ENCODE measurements at regions not wholly inside any gene's neighbourhood (a gene's known extent, or its start where the extent isn't known, plus 50 kb on each side); places are given as distances from the start of the nearest gene placed in this dataset.

DNA sequence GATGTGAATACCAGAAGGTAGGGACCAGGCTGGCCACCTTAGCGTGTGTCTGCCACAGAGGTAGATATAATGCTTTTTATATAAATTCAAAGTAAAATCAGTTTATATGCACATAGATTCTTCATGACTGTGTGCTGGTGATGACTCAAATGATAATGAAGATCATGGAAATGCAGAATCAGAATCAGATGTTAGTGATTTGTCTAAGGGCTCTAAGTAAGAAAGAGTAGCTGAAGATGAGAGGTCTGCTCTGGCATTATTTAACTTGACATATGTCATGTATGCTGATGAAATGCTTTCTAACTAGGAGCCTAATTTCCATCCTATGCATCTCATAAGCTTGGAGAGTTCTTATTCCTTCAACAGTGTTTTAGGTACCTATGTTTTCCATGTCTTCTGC, 50.3 kb upstream of the DPH6 start:
- DNase-seq (ENCODE audit: insufficient read length, low spot score) (no peak), FAIRE-seq (no peak)

DNA sequence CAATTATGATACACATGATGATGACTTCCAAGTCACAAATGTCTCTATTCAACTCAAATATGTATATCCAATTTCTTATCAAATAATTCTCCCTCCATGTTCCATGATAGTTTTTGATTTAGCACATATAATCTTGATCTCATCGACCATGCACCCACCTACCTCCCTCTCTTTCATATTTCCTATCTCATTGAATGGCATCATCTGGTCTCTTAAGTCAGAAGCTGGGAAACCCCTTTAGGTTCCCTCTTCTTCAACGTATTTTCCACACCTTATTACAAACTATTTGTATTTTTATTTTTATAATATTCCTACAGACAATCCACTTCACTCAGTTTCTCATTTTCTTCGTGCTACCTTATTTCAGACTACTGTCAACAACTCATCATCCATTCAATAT, 56.9 kb upstream of the DPH6 start:
- FAIRE-seq (no peak), DNase-seq (ENCODE audit: insufficient read length, low spot score) (no peak)

DNA sequence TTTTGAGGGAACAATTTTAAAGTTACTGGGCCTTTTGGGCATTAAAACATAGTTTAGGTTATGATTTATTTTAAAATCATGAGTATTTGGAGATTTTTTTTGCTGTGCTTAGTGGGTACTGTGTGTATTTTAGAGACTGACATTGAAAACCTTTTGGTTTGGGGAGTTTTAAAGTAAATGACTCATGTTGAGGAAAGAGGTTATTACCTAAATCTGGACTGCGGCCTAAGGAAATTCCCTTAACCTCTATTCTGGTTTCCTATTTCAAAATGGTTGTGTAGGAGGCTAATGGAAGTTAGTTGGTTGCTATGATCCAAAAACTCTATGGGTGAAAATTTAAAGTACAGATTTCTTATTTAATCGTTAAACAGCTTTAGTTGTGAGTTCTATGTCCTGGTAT, 57.3 kb upstream of the DPH6 start:
- DNase-seq (ENCODE audit: insufficient read length, low spot score) (no peak), FAIRE-seq (no peak)

DNA sequence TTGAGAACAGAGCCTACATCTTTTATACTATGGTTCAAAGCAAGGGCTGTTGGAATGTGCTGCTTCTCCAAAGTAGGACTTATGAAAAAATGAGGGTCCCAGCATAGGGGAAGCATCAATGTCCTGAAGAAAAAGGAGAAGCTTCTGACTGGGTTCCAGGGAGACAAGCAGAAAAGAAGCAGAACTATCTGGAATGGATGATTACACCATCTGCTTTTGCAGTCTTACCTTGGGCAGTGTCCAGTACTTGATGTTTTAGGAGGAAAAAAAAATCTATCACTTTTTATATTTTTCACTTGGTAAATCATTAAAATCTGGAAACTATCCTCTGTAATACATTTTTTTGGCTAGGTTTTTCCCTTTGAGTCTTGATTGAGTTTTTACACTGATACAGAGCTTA, 57.9 kb upstream of the DPH6 start:
- FAIRE-seq (no peak), DNase-seq (ENCODE audit: insufficient read length, low spot score) (no peak)

DNA sequence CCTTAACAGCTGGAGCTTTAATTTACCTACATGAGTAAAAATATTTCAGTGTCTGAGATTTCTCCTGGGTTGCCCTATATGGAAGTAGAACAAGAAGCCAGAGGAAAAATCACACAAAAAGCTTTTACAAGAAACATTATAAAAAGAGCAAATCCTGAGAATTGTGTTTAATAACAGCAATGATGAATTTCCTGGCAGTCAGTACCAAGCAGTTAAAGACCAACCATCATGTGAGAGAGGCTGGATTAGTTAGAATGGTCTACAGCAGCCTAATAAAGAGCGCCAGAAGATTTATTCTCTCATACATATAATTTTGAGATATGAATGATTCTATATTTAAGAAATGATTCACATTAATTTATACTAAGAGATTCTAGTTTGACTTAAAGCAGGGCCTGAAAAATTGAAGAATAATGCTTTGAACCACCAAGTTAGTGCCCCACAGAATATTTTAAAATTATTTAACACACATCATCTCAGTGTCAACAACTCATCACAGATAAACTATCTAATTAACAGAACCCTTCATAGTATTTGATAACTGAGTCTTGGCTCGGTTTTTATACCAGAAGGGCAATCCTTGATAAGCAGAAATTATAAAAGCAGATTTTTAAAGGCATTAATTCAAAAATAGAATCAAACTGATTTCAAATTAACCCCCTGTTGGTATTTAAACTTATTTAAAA, 59.9 kb upstream of the DPH6 start:
- DNase-seq (ENCODE audit: insufficient read length, low spot score) (no peak), FAIRE-seq (no peak)

DNA sequence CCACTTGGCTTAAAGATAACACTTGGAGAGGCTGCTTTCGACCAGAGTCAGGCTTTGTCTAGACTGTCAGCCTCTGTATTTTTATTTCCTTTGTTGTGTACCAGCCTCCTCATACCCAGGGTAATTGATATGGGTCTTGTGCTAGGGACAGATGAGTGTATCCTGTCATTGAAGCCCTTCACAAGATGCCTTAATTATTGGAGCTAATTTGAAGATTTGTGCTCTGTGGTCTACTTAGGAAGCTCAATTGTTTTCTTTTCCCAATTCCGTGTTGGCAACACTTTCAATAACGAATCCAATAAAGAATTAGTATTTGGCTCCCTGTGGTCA, 60.5 kb upstream of the DPH6 start:
- FAIRE-seq (no peak), DNase-seq (ENCODE audit: insufficient read length, low spot score) (no peak)

DNA sequence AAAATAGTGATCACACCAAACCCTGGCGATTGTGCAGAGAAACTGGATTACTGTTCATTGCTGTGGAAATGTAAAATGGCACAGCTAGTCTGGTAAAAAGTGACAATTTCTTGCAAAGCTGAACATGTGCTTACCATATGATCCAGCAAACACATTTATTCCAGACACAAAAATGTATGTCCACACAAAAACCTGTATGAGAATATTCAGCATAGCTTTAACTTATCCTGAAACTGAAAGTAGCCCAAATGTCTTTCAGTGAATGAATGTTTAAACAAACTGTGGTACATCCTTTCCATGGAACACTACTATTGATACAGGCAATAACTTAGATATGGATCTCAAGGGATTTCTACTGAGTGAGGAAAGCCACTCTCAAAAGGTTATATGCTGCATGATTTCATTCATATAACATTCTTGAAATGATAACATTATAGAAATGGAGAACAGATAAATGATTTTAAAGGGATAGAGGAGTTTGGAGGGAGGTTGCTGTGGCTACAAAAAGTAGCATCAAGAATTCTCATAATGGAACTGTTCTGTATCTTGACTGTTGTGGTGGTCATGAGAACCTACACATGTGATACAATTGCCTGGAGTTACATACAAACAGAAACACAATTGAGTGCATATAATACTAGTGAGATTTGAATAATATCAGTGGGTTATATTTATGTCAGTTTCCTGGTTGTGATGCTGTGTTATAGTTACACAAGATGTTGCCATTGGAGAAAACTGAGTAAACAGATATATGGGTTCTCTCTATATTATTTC, 70.7 kb upstream of the DPH6 start:
- FAIRE-seq (no peak), DNase-seq (ENCODE audit: insufficient read length, low spot score) (no peak)

DNA sequence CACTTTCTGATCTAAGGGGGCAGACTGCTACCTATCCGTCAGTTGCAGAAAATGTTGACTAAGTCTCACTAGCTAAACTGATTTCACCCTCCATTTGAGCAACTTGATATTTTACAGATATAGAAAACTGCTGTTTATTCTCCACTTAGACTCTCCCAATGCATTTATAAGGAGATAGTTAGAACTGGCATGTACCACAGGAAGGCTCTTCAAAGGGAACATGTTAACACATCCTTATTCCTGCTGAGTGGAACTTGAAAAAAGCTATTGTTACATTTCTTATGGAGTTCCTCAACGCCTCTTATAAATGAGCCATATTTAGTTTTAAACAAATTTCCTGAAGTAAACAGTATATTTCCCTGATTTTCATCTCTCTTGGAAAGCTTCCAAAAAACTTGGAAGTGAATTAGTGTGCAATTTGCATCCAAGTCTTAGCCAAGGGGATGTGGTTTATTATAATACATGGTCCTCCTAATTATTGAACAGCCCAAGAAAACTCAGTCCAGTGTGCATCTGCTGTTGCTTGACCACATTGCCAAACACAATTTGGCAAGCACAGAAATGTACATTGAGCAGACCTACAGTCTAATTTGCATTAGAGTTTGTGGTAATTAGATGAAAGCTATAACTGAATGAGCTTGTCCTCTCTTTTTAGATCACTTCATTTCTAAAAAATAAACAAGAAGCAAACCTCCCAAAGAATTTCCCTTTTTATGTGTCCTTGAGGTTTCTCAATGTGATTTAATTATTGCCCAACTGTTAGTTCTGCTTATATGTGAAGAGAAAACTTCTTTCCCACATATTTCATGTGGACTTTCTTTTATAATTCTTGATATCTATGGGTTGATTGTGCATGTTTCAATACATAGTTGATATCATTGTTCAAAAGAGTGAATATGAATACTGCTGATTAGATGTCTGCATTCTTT, 72.6 kb upstream of the DPH6 start:
- DNase-seq (ENCODE audit: insufficient read length, low spot score) = no peak

DNA sequence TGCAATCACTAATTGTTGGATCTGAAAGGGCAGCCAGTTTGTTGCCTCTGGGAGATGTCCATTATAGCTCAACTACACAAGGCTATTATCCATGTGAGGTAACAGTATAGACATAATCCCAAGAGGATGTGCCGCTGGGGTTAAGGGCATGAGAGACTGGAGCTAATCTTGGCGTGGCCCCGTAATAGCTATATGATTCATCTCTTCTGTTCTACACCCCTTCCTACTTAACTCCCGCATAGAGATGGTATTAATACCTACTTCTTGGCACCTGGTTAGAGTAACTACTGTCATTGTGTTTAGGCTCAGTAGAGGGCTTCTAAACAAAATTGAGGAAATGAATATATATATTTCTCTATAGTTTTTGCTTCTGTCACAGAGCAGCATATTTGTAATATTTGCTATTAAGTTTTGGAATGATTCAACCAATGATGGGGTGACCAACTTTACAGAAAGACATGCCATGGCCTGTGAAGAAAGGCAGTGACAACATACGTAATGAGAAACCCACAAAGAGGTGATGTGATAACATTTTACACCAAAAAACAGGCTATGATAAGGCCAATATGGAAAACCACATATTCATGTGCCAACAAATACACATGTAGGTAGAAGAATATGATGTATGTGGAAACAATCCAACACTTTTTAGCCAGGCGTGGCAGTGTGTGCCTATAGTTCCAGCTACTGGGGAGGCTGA, 76.8 kb upstream of the DPH6 start:
- DNase-seq (ENCODE audit: insufficient read length, low spot score) = no peak
- no peak for FAIRE-seq

More for the DNA sequence above, 72.6 kb upstream of the DPH6 start:
- no peak for FAIRE-seq

DNA sequence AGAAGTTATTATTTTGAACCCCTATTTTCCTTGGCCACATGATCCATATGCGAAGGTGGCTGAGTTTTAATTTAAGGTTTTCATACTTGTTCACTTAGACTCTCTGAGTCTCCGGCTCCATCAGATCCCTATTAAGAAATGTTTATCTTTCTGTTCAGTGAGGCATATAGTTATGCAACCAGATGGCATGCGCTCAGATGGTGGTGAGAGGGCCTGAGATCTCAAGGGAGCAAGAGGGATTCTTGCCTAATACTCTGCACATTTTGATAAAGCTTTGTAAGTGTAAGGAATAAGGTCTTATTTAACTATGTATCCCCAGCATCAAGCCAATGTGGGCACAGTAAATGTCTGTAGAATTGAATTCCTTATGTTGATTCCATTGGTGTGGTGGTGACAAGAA, 78.9 kb upstream of the DPH6 start:
- FAIRE-seq (no peak), DNase-seq (ENCODE audit: insufficient read length, low spot score) (no peak)

DNA sequence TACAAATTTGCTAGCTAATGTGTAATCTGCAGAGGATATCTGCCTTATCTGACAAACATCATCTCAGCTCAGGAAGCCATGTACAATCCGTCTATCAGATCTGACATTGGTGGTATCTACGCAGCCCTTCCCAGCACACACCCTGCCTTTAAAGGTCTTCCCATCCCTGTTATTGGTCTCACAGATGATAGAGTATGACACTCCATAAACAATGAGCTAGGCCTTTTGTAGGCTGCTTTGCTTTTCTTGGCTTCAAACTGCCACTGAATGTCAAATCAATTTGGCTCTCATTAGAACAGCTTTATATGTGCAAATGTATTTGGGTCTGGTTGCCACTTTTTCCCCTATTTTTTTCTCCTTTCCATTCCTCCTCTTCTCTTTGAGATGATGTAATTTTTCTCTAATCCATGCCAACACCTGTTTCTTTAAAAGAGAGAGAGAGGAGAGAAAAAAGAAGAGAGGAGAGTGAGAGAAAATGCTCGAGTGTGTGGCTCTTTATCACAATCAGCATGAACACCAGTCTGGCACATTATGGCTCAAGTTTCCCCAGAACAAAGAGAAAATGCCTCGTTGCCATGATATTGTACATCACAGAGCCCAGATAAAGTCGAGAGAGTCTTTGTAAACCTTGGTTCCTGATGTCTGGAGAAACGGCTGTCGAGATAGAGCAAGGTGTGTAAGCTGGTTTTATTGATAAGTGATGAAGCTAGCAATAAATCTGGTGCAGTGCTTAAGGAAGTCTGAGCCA, 80.8 kb upstream of the DPH6 start:
- DNase-seq (ENCODE audit: insufficient read length, low spot score) = no peak
- FAIRE-seq = no peak

DNA sequence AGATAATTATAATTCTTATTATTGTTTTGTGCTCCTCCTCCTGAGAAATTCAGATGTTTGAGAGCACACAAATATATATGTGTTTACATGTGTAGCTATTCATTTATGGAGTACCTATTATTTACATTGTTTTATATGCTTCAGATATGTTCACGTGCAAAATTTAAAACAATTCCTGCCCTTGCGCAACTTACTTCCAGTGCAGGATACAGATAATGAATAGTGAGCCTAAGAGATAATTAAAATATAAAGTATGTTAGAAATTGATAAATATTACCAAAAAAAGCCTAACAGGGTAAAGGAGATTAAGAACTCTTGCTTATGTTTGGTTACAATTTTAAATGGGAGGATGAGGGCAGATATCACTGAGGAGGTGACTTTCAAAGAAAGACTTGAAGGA, 81.7 kb upstream of the DPH6 start:
- no peak for FAIRE-seq
- no peak for DNase-seq (ENCODE audit: insufficient read length, low spot score)

DNA sequence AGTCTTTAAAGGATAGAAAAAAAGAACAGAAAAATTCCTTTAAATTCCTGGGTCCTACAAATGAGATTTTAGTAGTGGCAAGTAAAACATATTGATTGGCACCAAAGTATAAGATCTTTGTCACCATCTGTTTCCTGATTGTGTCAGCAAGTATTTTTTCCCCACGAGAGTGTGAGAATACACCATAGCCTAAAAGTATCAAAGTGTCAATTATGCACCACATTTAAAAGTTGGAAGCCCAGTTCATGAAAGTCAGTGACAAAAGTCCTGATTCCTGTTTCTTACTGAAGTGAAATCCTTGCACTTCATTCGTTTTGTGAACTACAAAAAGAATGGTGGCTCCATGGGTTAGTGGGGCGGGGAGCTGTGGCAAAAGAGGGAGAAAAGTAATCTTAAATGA, 83.8 kb upstream of the DPH6 start:
- FAIRE-seq (no peak), DNase-seq (ENCODE audit: insufficient read length, low spot score) (no peak)

DNA sequence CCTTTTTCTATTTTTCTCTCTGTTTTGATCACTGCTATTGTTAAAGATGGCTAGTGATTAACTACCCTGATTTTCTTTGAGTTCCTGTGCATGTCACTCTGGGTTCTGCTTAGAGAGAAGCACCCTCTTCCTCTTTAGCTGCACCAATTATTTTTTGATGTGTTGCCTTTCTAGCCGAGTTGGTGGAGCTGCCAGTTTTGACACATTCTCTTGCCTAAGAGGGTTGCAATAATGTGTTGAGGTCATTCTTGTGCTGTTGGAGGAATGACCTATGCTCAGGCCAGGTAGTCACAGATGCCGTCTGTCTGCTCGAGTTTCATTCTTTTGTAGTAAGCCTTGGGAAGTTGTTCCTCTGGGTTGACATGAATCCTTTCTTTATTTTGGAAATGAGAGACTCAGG, 84.6 kb upstream of the DPH6 start:
- no peak for FAIRE-seq

DNA sequence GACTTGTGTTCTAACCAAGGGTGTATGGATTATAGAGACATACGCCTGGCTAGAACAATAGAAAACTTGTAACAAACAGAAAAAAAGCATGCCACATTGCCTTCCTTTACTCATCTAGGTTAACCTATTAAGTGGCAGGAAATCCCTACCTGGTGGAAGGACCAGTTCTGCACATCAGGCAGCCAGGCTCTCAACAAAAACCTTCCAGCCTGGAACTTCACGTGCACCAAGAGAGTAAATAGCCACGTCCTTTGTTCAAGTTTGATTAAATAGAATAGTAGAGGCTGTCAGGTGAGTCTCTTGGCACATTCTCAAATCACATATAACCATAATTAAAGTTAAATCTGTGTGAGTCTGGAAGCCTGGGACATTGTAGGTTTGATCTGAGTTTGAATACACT, 85.0 kb upstream of the DPH6 start:
- DNase-seq (ENCODE audit: insufficient read length, low spot score) = no peak
- FAIRE-seq = no peak

More for the DNA sequence above, 84.6 kb upstream of the DPH6 start:
- DNase-seq (ENCODE audit: insufficient read length, low spot score) = no peak

DNA sequence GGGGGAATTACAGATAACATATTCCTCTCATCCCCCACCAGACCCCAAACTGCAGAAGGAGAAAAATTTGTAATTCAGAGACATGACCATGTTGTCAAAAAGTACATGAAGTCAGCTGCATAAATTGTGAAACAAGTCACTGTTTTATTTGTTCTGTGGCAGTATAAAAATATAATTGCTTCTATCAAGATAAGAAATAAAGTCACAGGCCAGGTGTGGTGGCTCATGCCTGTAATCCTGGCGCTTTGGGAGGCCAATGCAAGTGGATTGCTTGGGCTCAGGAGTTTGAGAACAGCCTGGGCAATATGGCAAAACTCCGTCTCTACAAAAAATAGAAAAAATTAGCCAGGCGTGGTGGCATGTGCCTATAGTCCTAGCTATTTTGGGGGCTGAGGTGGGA, 87.7 kb upstream of the DPH6 start:
- DNase-seq (ENCODE audit: insufficient read length, low spot score) (no peak), FAIRE-seq (no peak)

DNA sequence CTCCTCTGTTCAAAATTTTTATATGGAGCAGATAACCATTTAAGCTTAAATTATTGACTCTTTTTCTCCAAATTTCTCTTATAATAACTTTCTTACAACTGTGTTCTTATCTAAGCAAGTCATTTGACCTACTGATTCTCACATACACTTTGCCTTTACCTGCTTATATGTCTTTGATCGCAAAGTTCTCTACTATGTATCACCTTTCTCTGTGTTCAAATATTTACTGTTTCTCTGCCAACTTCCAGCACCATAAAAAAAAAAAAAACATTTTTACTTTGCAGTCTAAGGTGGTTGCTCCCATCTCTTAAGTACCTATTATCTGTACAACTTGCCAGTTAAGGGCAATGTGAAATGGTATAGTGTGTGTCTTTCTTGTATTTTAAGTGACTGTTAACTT, 100.8 kb upstream of the DPH6 start:
- no peak for FAIRE-seq

DNA sequence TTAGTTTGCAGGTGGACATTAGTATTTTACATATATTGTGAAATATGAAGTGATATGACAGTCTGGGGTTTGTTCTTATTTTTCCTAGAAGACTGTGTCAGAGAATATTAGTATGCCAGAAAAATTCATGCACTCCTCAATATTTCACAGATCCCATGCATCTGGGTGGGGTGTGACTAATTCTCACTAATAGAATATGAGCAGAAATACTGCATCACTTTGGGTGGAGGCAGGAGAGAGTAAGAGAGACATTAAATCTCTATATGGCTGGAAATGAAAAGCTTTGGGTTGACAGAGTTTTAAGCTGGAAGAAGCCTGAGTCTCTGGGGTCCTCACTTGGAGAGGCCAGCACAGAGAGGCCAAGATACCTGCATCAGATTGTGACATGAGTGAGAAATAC, 101.3 kb upstream of the DPH6 start:
- no peak for DNase-seq (ENCODE audit: insufficient read length, low spot score)

More for the DNA sequence above, 100.8 kb upstream of the DPH6 start:
- no peak for DNase-seq (ENCODE audit: insufficient read length, low spot score)

DNA sequence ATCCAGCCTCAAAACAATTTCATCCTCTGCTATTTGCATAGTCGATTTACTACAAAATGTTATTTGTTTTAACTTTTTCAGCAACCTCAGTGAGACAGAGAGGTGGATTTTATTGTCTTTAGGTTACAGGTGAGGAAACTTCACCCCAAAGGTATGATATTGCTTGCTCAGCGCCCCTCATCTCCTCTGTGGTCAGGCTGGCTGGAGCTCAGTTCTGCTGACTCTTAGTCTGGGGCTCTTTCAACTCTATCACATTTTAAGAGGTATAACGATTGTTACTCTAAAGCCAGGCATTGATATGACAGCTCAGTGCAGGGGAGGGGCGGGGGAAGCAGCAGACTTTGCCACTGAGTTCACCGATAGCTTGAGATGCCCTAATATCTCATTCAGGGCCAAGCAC, 103.0 kb upstream of the DPH6 start:
- DNase-seq (ENCODE audit: insufficient read length, low spot score) (no peak), FAIRE-seq (no peak)

More for the DNA sequence above, 101.3 kb upstream of the DPH6 start:
- FAIRE-seq = no peak

DNA sequence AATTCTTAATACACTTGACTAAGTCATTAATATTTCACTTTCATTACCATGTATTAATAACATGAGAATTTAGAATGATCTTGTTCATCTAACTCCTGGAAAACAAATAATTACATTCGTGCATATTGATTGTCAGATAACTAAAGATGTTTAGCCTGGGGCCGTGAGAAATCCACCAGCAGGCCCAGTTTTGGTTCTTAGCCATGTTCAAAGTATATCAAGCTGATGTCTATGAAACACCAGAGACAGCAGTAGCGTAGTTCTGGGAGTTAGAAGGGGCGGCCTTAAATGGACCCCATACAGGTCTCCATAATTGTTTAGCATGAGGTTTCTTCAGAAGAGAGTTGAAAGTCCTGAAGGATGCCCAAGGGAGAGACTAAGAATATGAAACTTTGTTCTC, 103.6 kb upstream of the DPH6 start:
- FAIRE-seq (no peak), DNase-seq (ENCODE audit: insufficient read length, low spot score) (no peak)

All from GM19239 (cell line).